ENCODE measurements at regions not wholly inside any gene's neighbourhood (a gene's known extent, or its start where the extent isn't known, plus 50 kb on each side); places are given as distances from the start of the nearest gene placed in this dataset.
"Not testable (repeated sequence)": the region's sequence is repeated elsewhere in the genome, so short reads cannot be mapped to it uniquely, and the experiment has no call there.

GRCh38 chr16:75942936-75943335, 216.6 kb upstream of the CPHXL start:
- Histone ChIP-seq H3K27ac (no peak overlapping the region), H3K9me3 (no peaks in the 10 kb centered on the region), H3K9ac (no peak overlapping the region), H4K20me1 (no peaks in the 10 kb centered on the region), H3K27me3 (no peaks in the 10 kb centered on the region), H3K4me3 (no peak overlapping the region), H3K4me2 (no peak overlapping the region), H3K4me1 (no peaks in the 10 kb centered on the region), H3K36me3 (no peaks in the 10 kb centered on the region)
- no peak for TF ChIP-seq Cebpa-rat (IDR thresholded peaks at IDR 0.05)

DNA sequence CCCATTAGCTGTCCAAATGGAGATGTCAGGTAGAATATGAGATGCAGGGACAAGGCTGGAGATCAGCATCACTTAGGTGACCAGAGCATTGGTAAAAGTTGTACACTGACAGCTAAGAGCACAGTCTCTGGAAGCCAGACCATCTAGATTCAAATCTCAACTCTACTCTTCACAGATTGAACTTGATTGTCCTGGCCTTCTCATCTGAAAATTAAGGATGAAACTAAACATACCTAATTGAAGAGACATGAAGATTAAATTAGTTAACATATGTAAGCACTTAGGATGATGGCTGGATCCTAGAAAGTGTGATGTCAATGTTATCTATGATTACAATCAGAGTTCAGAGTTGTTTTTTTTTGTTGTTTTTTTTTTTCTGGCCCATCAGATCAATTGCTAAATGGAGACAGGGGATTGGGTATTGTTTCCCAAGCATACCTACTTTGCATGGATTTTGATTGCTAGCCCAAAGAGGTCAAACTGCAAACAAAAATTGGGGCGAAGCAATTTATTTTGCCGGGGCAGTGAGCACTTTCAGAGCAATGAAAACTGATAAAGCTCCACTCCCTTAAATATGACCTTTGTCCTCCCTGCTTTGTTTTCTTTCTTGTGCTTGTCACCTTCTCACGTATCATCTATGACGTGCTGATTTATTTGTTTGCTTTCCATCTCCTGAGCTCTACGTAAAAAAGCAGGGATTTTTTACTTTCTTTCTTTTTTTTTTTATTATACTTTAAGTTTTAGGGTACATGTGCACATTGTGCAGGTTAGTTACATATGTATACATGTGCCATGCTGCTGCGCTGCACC, 217.6 kb upstream of the CPHXL start:
- Histone ChIP-seq H3K4me1 (no peaks in the 10 kb centered on the region), H3K27me3 (no peaks in the 10 kb centered on the region), H3K9ac (no peak overlapping the region), H3K27ac (no peak overlapping the region), H3K4me3 (no peak overlapping the region), H3K9me3 (no peaks in the 10 kb centered on the region), H3K4me2 (no peak overlapping the region), H4K20me1 (no peaks in the 10 kb centered on the region), H3K36me3 (no peaks in the 10 kb centered on the region)
- TF ChIP-seq Cebpa-rat (IDR thresholded peaks at IDR 0.05) = no peak

- Histone ChIP-seq H3K36me3 (no peaks in the 10 kb centered on the region), H4K20me1 (no peaks in the 10 kb centered on the region), H3K4me1 (no peaks in the 10 kb centered on the region), H3K9me3 (no peaks in the 10 kb centered on the region), H3K4me3 (no peak overlapping the region), H3K4me2 (no peak overlapping the region), H3K9ac (no peak overlapping the region), H3K27me3 (no peaks in the 10 kb centered on the region), H3K27ac (no peak overlapping the region)
- TF ChIP-seq Cebpa-rat (IDR thresholded peaks at IDR 0.05) = no peak
These were observed 219.7 kb upstream of the CPHXL start for GRCh38 chr16:75945916-75946457.

- Histone ChIP-seq H3K27me3 (no peaks in the 10 kb centered on the region), H3K9me3 (no peaks in the 10 kb centered on the region), H3K4me1 (no peaks in the 10 kb centered on the region), H3K36me3 (no peaks in the 10 kb centered on the region), H3K27ac (no peak overlapping the region), H3K4me2 (no peak overlapping the region), H3K4me3 (no peak overlapping the region), H4K20me1 (no peaks in the 10 kb centered on the region), H3K9ac (no peak overlapping the region)
- no peak for TF ChIP-seq Cebpa-rat (IDR thresholded peaks at IDR 0.05)
These were observed 221.4 kb upstream of the CPHXL start for GRCh38 chr16:75947626-75948239.

GRCh38 chr16:75948441-75948840, 222.2 kb upstream of the CPHXL start:
- Histone ChIP-seq H3K36me3 (no peaks in the 10 kb centered on the region), H4K20me1 (no peaks in the 10 kb centered on the region), H3K9ac (no peak overlapping the region), H3K4me1 (no peaks in the 10 kb centered on the region), H3K27ac (no peak overlapping the region), H3K4me3 (no peak overlapping the region), H3K4me2 (no peak overlapping the region), H3K9me3 (no peaks in the 10 kb centered on the region), H3K27me3 (no peaks in the 10 kb centered on the region)
- no peak for TF ChIP-seq Cebpa-rat (IDR thresholded peaks at IDR 0.05)

DNA sequence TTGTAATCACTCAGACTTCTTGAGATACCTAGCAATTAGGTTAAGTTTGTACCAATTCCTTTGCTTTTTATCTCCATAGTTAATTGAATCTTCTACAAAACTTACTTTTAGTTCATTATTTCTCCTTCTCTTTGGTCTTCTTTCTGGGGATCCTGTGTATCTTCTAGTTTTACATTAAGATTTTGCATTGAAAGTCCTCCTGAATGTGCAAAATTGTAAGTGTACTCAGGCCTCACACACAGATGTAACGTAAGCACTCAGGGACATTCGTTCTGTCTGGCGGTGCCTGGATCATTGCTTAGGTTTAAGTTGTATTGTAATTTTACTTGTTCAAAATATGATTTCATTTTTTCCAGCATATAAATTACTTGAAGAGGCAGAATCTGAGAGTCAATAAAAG, 222.6 kb upstream of the CPHXL start:
- no peak overlapping the region for H3K9ac ChIP-seq

GRCh38 chr16:75952124-75952523, 225.8 kb upstream of the CPHXL start:
- Histone ChIP-seq H3K9me3 (no peaks in the 10 kb centered on the region), H4K20me1 (no peaks in the 10 kb centered on the region), H3K36me3 (no peaks in the 10 kb centered on the region), H3K4me2 (no peak overlapping the region), H3K27me3 (no peaks in the 10 kb centered on the region), H3K4me3 (no peak overlapping the region), H3K9ac (no peak overlapping the region), H3K27ac (no peak overlapping the region), H3K4me1 (no peaks in the 10 kb centered on the region)
- no peak for TF ChIP-seq Cebpa-rat (IDR thresholded peaks at IDR 0.05)

More for the DNA sequence above, 222.6 kb upstream of the CPHXL start:
- no peak for TF ChIP-seq Cebpa-rat (IDR thresholded peaks at IDR 0.05)
- Histone ChIP-seq H3K27me3 (no peaks in the 10 kb centered on the region), H3K36me3 (no peaks in the 10 kb centered on the region), H3K4me3 (no peak overlapping the region), H3K9me3 (no peaks in the 10 kb centered on the region), H4K20me1 (no peaks in the 10 kb centered on the region), H3K4me1 (no peaks in the 10 kb centered on the region), H3K27ac (no peak overlapping the region), H3K4me2 (no peak overlapping the region)

GRCh38 chr16:75957870-75958269, 231.6 kb upstream of the CPHXL start:
- Histone ChIP-seq H3K36me3 (no peaks in the 10 kb centered on the region), H3K9ac (no peak overlapping the region), H3K4me3 (no peak overlapping the region), H3K4me1 (no peaks in the 10 kb centered on the region), H4K20me1 (no peaks in the 10 kb centered on the region), H3K27me3 (no peaks in the 10 kb centered on the region), H3K9me3 (no peaks in the 10 kb centered on the region), H3K27ac (no peak overlapping the region), H3K4me2 (no peak overlapping the region)
- no peak for TF ChIP-seq Cebpa-rat (IDR thresholded peaks at IDR 0.05)

GRCh38 chr16:75965504-75966374, 239.4 kb upstream of the CPHXL start:
- Histone ChIP-seq H3K4me2 (no peak overlapping the region), H3K4me3 (no peak overlapping the region), H3K4me1 (no peaks in the 10 kb centered on the region), H3K9ac (no peak overlapping the region), H3K27me3 (no peaks in the 10 kb centered on the region), H3K36me3 (no peaks in the 10 kb centered on the region), H4K20me1 (no peaks in the 10 kb centered on the region), H3K9me3 (no peaks in the 10 kb centered on the region), H3K27ac (no peak overlapping the region)
- no peak for TF ChIP-seq Cebpa-rat (IDR thresholded peaks at IDR 0.05)

DNA sequence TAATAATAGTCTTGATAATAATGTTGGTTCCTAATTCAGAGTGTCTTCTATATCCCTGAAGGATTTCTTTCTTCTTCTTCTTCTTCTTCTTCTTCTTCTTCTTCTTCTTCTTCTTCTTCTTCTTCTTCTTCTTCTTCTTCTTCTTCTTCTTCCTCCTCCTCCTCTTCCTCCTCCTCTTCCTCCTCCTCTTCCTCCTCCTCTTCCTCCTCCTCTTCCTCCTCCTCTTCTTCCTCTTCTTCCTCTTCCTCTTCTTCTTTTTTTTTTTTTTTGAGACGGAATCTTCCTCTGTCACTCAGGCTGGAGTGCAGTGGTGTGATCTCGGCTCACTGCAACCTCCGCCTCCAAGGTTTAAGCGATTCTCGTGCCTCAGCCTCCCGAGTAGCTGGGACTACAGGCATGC, 242.8 kb upstream of the CPHXL start:
- not testable (repeated sequence) for H3K9me3 ChIP-seq, H3K4me1 ChIP-seq, H3K4me2 ChIP-seq, H4K20me1 ChIP-seq, H3K27me3 ChIP-seq, H3K9ac ChIP-seq, H3K36me3 ChIP-seq, H3K27ac ChIP-seq, H3K4me3 ChIP-seq
